Choroid plexus epithelial cell (primary cell): ENCODE measurements at regions not wholly inside any gene's neighbourhood (a gene's known extent, or its start where the extent isn't known, plus 50 kb on each side); places are given as distances from the start of the nearest gene placed in this dataset.

ENCODE experiments used
- DNase-seq: peaks from one replicate; pipeline ENCODE4 v3.0.0-alpha.2; 2010; ENCODE audit warnings: low read depth
- H3K4me3 ChIP-seq: 2 replicates; pipeline ENCODE4 v1.5.1; 2011; ENCODE audit warnings: low read depth, mild to moderate bottlenecking, control low read depth, low read length, moderate library complexity
- CTCF ChIP-seq: conservative IDR thresholded peaks from 2 replicates; pipeline ENCODE4 v1.5.1; 2011; ENCODE audit warnings: low read depth, mild to moderate bottlenecking, control low read depth, inconsistent platforms, low read length, moderate library complexity

GRCh38 chr6:120355822-120356221, 978.5 kb downstream of the TBC1D32 start:
- no peak for DNase-seq

GRCh38 chr6:120354452-120355098, 979.7 kb downstream of the TBC1D32 start:
- H3K4me3 ChIP-seq = no peak overlapping the region
- no peak for TF ChIP-seq CTCF
- no peak for DNase-seq

More at GRCh38 chr6:120355822-120356221, 978.5 kb downstream of the TBC1D32 start:
- TF ChIP-seq CTCF = no peak
- H3K4me3 ChIP-seq = no peak overlapping the region

- H3K4me3 ChIP-seq = no peak overlapping the region
- DNase-seq = no peak
- no peak for TF ChIP-seq CTCF
Observed at GRCh38 chr6:120352491-120352890, 981.8 kb downstream of the TBC1D32 start.

GRCh38 chr6:120348926-120349325, 985.4 kb downstream of the TBC1D32 start:
- no peak for DNase-seq
- H3K4me3 ChIP-seq = no peak overlapping the region
- no peak for TF ChIP-seq CTCF

GRCh38 chr6:120328521-120328920, 979.0 kb upstream of the MAN1A1 start:
- H3K4me3 ChIP-seq = no peak overlapping the region
- DNase-seq = no peak
- TF ChIP-seq CTCF = no peak

- H3K4me3 ChIP-seq = no peak overlapping the region
- no peak for TF ChIP-seq CTCF
- DNase-seq = no peak
Observed at GRCh38 chr6:120320481-120321162, 971.1 kb upstream of the MAN1A1 start.

- DNase-seq = no peak
- no peak overlapping the region for H3K4me3 ChIP-seq
- no peak for TF ChIP-seq CTCF
Observed at GRCh38 chr6:120304223-120304622, 954.7 kb upstream of the MAN1A1 start.
